ENCODE measurements at regions not wholly inside any gene's neighbourhood (a gene's known extent, or its start where the extent isn't known, plus 50 kb on each side); places are given as distances from the start of the nearest gene placed in this dataset.
"Not testable (repeated sequence)": the region's sequence is repeated elsewhere in the genome, so short reads cannot be mapped to it uniquely, and the experiment has no call there.

GRCh38 chr18:5029592-5029991 is 167.5 kb downstream of the AKAIN1 start:
- H3K4me1 ChIP-seq = no peaks in the 10 kb centered on the region
- WGBS, 2 donors = 75 to 79% methylated on average over 5 of the region's 5 CpGs
- TF ChIP-seq POLR2A (IDR thresholded peaks at IDR 0.05) (no peak), EP300 (IDR thresholded peaks at IDR 0.05) (no peak), POLR2AphosphoS5 (IDR thresholded peaks at IDR 0.05) (no peak), CTCF (IDR thresholded peaks at IDR 0.05) (no peak)
- H3K4me3 ChIP-seq = no peak overlapping the region
- no peak overlapping the region for H3K27ac ChIP-seq
- intact Hi-C loops (cut with DNase I) = no loop called here
- no peak for DNase-seq
- no peaks in the 10 kb centered on the region for H3K27me3 ChIP-seq
- H3K9me3 ChIP-seq = peaks cover 0 to 4% (median 2%) of the 10 kb centered on the region in 4 donors
- no peaks in the 10 kb centered on the region for H3K36me3 ChIP-seq

GRCh38 chr18:5024741-5025140 is 172.3 kb downstream of the AKAIN1 start:
- intact Hi-C loops (cut with DNase I) = no loop called here

GRCh38 chr18:5021558-5021957 is 175.5 kb downstream of the AKAIN1 start:
- no peaks in the 10 kb centered on the region for H3K27me3 ChIP-seq
- no peaks in the 10 kb centered on the region for H3K9me3 ChIP-seq
- no peak for TF ChIP-seq POLR2A (IDR thresholded peaks at IDR 0.05)
- TF ChIP-seq EP300 (IDR thresholded peaks at IDR 0.05) = no peak
- H3K4me3 ChIP-seq = no peak overlapping the region
- H3K27ac ChIP-seq = no peak overlapping the region
- intact Hi-C loops (cut with DNase I) = no loop called here
- DNase-seq = no peak
- H3K4me1 ChIP-seq = no peaks in the 10 kb centered on the region
- H3K36me3 ChIP-seq = no peaks in the 10 kb centered on the region

More at GRCh38 chr18:5024741-5025140, 172.3 kb downstream of the AKAIN1 start:
- DNase-seq = no peak
- 66 to 81% methylated on average over 2 of the region's 2 CpGs for WGBS, 2 donors
- Histone ChIP-seq H3K9me3 (no peaks in the 10 kb centered on the region), H3K27ac (no peak overlapping the region), H3K4me1 (no peaks in the 10 kb centered on the region), H3K36me3 (no peaks in the 10 kb centered on the region), H3K27me3 (no peaks in the 10 kb centered on the region), H3K4me3 (no peak overlapping the region)
- TF ChIP-seq POLR2A (IDR thresholded peaks at IDR 0.05) (no peak), EP300 (IDR thresholded peaks at IDR 0.05) (no peak), CTCF (IDR thresholded peaks at IDR 0.05) (no peak)

- no peak for DNase-seq
- Histone ChIP-seq H3K4me3 (no peak overlapping the region), H3K36me3 (no peaks in the 10 kb centered on the region), H3K27me3 (no peaks in the 10 kb centered on the region), H3K4me1 (no peaks in the 10 kb centered on the region), H3K27ac (no peak overlapping the region), H3K9me3 (no peaks in the 10 kb centered on the region)
- no peak for TF ChIP-seq POLR2AphosphoS5 (IDR thresholded peaks at IDR 0.05)
- no peak for TF ChIP-seq CTCF (IDR thresholded peaks at IDR 0.05)
- no peak for TF ChIP-seq POLR2A (IDR thresholded peaks at IDR 0.05)
- no peak for TF ChIP-seq EP300 (IDR thresholded peaks at IDR 0.05)
- 69 to 76% methylated on average over 4 of the region's 4 CpGs for WGBS, 2 donors
- intact Hi-C loops (cut with DNase I) = no loop called here
Observed at GRCh38 chr18:5015213-5015612, 181.8 kb downstream of the AKAIN1 start.

- 15 to 20% methylated on average over 30 of the region's 32 CpGs for WGBS, 2 donors
- peak overlapping the region in 2 of 4 donors; percentile 4 to 21 for H3K4me3 ChIP-seq
- intact Hi-C loops (cut with DNase I); H3K9me3 ChIP-seq; DNase-seq; H3K4me1 ChIP-seq; H3K27me3 ChIP-seq; H3K27ac ChIP-seq; H3K36me3 ChIP-seq: not testable (repeated sequence)
Observed at GRCh38 chr18:5004031-5004820, 192.8 kb downstream of the AKAIN1 start.

GRCh38 chr18:4994710-4995109 is 202.3 kb downstream of the AKAIN1 start:
- no peak for DNase-seq
- TF ChIP-seq CTCF (IDR thresholded peaks at IDR 0.05) (no peak), EP300 (IDR thresholded peaks at IDR 0.05) (no peak), POLR2AphosphoS5 (IDR thresholded peaks at IDR 0.05) (no peak), POLR2A (IDR thresholded peaks at IDR 0.05) (no peak)
- no peak overlapping the region for H3K4me3 ChIP-seq
- no peaks in the 10 kb centered on the region for H3K4me1 ChIP-seq
- WGBS, 2 donors = 93% methylated on average over 3 of the region's 3 CpGs
- no peak overlapping the region for H3K27ac ChIP-seq
- no peaks in the 10 kb centered on the region for H3K27me3 ChIP-seq
- no peaks in the 10 kb centered on the region for H3K36me3 ChIP-seq
- intact Hi-C loops (cut with DNase I) = no loop called here
- H3K9me3 ChIP-seq = peaks cover 0 to 11% (median 0%) of the 10 kb centered on the region in 4 donors
